ENCODE measurements at regions not wholly inside any gene's neighbourhood (a gene's known extent, or its start where the extent isn't known, plus 50 kb on each side); places are given as distances from the start of the nearest gene placed in this dataset.
"Not testable (repeated sequence)": the region's sequence is repeated elsewhere in the genome, so short reads cannot be mapped to it uniquely, and the experiment has no call there.

DNA sequence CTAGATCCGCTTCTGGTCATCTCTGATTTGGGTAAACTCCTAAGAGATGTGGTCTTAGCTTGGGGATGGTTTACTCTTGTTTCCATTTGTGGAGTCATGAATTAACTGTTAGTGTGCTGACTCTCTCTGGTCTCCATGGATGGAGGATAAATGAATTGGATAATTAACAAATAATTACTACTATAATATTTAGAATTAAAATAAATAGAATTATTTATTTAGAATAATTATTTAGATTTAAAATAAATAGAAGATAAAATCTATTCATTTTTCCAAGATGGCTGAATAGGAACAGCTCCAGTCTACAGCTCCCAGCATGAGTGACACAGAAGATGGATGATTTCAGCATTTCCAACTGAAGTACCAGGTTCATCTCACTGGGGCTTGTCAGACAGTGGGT is 1587.4 kb upstream of the AGA start:
- TF ChIP-seq, protein P1, sequence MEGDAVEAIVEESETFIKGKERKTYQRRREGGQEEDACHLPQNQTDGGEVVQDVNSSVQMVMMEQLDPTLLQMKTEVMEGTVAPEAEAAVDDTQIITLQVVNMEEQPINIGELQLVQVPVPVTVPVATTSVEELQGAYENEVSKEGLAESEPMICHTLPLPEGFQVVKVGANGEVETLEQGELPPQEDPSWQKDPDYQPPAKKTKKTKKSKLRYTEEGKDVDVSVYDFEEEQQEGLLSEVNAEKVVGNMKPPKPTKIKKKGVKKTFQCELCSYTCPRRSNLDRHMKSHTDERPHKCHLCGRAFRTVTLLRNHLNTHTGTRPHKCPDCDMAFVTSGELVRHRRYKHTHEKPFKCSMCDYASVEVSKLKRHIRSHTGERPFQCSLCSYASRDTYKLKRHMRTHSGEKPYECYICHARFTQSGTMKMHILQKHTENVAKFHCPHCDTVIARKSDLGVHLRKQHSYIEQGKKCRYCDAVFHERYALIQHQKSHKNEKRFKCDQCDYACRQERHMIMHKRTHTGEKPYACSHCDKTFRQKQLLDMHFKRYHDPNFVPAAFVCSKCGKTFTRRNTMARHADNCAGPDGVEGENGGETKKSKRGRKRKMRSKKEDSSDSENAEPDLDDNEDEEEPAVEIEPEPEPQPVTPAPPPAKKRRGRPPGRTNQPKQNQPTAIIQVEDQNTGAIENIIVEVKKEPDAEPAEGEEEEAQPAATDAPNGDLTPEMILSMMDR (IDR thresholded peaks at IDR 0.05; ENCODE audit: insufficient read depth, low read length) = no peak
- no peak for DNase-seq (ENCODE audit: low read depth)

DNA sequence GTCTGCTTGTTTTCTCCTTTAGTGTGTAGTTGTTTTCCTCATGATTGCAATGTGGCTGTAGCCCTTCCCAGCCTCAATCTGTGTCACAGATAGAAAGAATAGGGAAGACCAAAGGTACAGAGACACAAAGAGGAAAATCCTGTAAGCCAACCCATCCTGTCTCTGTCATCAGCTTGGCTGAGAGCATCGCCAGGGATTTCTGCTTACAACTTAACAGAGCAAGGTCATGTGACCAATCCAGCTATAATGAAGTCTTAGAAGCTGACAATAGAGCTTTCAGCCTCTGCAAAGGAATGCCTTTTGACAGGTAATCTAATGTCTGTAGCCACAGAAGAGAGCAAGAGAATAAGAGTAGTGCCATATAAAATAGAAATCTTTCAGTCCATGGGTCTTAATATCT is 1598.0 kb upstream of the AGA start:
- no peak overlapping the region for H3K4me3 ChIP-seq (ENCODE audit: low read depth, low read length)
- no peak for DNase-seq (ENCODE audit: low read depth)
- TF ChIP-seq, protein P1 (IDR thresholded peaks at IDR 0.05; ENCODE audit: insufficient read depth, low read length) = no peak

More for the DNA sequence above, 1587.4 kb upstream of the AGA start:
- no peak overlapping the region for H3K4me3 ChIP-seq (ENCODE audit: low read depth, low read length)

DNA sequence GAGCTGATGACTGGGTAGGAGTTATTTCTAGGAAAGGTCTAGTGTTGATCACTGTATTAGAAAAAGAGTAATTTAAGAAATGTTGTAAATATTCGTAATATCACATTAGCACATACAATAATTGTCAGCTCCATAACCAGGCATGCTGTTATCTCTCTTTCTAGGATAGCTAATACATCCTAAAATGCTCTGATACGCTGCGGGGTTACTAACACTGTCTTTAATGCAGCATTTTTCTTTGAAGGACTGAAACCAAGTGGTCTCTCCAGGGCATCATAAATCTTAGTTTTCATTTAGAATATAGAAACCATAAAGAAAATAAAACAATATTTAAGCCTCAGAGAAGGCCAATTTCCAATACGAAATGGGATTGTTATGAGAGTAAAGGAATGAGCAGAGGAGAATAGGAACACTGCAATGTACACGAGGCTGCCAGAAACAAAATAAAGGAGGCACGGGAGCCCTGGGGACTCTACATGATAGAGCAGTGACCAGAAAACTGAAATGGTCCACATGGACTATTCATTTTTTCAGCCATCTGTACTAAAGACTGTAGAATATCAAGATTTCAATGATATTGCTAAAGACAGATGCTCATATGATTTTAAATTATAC is 1606.7 kb upstream of the AGA start:
- H3K4me3 ChIP-seq (ENCODE audit: low read depth, low read length) = no peak overlapping the region
- TF ChIP-seq, protein P1 (IDR thresholded peaks at IDR 0.05; ENCODE audit: insufficient read depth, low read length) = no peak
- DNase-seq (ENCODE audit: low read depth) = no peak

DNA sequence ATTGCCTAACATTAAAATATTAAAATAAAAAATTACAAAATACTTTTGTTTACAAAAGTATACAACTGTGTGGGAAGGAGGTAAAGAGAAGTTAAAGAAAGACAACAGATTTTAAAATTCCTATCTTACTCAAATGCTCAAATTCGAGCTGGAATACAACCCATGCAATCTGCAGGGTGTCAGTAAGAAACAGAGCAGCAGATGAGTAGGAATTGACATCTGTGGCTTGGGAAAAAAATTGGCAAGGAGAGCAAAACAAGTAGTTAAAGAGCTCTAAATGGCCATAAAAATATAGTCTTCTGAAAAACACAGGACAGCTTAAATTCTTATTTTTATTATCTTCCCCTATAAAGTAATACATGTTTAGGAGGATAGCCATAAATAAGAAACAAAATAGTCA is 1609.0 kb upstream of the AGA start:
- no peak for DNase-seq (ENCODE audit: low read depth)
- H3K4me3 ChIP-seq (ENCODE audit: low read depth, low read length) = no peak overlapping the region
- TF ChIP-seq, protein P1 (IDR thresholded peaks at IDR 0.05; ENCODE audit: insufficient read depth, low read length) = no peak

DNA sequence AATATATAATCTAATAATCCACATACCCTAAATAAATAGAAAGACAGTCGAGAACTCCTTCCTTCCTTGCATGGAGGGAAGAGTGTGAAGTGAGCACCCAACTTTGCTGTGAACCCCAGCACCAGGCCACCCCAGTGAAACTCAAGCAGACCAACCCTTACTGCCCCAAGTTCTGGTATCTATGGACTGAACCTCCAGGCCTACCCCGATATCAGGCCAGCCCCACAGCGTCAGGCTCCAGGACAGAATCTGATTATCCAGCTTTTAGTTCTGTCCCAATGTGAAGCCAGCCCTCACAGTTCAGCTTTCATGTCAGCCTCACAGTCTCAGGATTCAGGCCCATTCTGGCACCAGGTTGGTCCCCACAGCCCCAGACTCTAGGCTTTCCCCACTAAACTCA is 1617.2 kb upstream of the AGA start:
- TF ChIP-seq, protein P1 (IDR thresholded peaks at IDR 0.05; ENCODE audit: insufficient read depth, low read length) = no peak
- no peak overlapping the region for H3K4me3 ChIP-seq (ENCODE audit: low read depth, low read length)
- no peak for DNase-seq (ENCODE audit: low read depth)

DNA sequence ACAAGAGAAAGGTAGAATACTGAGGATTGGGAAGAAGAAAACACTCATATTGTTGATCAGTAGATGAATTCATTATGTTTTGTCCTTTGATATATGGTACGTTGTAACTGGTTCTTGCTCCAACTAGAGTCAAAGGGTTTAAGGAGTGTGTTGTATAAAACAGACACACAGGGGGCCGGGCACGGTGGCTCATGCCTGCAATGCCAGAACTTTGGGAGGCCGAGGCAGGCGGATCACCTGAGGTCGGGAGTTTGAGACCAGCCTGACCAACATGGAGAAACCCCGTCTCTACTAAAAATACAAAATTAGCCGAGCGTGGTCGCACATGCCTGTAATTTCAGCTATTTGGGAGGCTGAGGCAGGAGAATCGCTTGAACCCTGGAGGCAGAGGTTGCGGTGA is 1624.0 kb upstream of the AGA start:
- H3K4me3 ChIP-seq (ENCODE audit: low read depth, low read length); DNase-seq (ENCODE audit: low read depth): not testable (repeated sequence)

DNA sequence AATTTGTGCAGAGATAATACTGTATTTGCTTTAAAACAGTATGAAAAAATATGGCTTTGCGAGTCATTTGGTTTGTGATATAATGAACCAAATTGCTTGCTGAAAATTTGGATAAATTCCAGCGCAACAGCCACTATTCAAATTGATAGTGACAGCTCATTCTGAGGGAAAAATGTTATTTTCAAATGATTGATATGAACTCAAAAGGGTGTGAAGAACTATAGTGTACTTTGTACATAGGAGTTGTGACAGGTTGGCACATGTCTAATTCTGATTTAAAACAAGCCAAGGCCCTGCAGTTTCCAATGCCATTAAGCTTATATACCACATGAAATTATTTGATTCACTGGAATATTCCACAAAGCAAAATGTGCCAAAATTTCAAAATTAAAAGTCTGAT is 1628.9 kb upstream of the AGA start:
- no peak for DNase-seq (ENCODE audit: low read depth)
- TF ChIP-seq, protein P1 (IDR thresholded peaks at IDR 0.05; ENCODE audit: insufficient read depth, low read length) = no peak

More for the DNA sequence above, 1628.9 kb upstream of the AGA start:
- H3K4me3 ChIP-seq (ENCODE audit: low read depth, low read length) = no peak overlapping the region
